ENCODE measurements at regions not wholly inside any gene's neighbourhood (a gene's known extent, or its start where the extent isn't known, plus 50 kb on each side); places are given as distances from the start of the nearest gene placed in this dataset.
A peak's percentile ranks its signal among the peaks of the same experiment; 100 is the strongest.

DNA sequence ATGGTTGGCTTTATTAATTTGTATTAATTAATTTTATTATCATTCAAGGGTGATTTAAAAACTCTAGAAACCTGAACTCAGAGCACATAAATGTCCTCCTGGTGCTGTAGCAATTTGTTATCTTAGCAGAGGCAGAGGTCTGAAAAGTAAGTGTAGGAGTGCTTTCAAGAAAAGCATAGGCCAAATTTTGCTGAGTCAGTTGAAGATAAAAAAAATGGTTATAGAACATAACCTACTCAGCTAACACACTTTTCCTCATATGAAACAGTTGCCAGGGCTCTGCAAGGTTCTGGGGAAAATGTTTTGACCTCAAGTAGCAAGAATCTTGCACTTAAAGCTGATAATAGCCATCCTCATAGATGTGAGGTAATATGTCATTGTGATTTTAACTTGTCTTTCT, 53.5 kb upstream of the CHODL start:
- no peak for DNase-seq (ENCODE audit: low read depth, low spot score)

DNA sequence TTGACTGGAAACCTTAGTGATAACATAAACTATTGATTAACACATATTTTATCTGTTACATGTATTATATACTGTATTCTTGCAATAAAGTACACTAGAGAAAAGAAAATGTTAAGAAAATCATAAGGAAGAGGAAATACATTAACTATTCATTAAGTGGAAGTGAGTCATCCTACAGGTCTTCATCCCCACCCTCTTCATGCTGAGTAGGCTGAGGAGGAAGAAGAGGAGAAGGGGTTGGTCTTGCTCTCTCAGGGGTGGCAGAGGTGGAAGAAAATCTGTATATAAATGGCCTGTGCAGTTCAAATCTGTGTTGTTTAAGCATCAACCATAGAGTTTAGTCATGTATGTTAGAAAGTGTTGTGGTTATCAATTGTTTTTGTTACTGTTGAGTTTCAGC, 66.1 kb upstream of the CHODL start:
- no peak for DNase-seq (ENCODE audit: low read depth, low spot score)

DNA sequence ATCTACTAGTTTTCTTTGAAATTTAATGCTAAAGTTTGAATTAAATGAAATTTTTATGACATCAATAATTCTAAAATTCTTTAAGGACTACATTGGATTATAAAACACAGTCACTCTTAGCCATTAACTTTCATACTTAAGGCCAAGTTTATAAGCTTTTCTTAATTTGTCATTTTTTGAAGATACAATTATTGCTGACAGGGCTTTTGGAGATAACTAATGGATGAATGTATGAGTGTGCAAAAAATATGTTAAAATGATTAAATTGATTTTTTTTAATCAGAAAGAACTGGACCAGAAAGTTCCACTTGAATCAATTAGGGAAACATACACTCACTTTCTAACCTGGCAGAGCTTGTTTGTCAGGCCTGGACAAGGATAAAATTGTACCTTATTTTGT, 70.3 kb upstream of the CHODL start:
- no peak for DNase-seq (ENCODE audit: low read depth, low spot score)

DNA sequence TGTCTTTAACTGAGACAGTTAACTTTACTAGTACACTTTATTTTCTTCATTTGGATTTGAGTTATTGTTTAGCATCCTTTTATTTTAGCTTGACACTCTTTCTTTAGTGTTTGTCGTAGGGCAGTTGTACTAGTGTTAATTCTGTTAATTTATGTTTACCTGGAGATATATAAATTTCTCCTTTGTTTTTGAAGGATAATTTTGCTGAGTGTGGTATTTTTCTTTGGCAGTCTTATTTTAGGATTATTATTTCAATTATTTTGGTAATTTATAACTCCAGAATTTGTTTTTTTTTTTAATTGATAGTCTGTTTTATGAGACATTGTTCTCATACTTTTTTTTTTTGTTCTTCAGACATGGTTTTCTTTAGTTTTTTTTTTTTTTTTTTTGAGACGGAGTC, 73.8 kb upstream of the CHODL start:
- no peak for DNase-seq (ENCODE audit: low read depth, low spot score)

DNA sequence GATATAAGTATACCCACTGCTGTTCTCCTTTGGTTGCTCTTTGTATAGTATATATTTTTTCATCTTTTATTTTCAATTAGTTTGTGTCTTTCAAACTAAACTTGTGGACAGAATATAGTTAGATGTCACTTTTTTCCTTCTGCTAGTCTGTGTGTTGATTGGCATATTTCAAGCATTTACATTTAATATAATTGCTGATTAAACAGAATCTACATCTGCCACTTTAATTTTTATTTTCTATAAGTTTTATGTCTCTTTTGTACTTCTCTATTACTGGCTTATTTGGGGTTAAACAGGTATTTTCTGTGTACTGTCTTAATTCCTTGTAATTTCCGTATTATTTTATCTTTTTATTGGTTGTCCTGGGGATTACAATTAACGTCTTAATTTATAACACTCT, 74.4 kb upstream of the CHODL start:
- no peak for DNase-seq (ENCODE audit: low read depth, low spot score)

DNA sequence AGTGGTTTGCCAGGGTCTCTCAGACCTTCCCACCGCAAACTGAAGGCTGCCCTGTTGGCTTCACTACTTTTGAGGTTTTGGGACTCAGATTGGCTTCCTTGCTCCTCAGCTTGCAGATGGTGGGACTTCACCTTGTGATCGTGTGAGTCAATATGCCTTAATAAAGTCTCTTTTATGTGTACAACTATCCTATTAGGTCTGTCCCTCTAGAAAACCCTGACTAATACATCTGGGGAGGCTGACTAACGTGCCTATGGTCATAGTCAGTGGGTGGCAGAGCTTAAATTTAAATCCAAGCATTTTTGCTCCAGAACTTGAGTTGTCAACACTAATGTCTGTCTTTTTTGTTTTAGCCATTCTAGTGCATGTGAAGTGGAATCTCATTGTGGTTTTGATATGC, 76.5 kb upstream of the CHODL start:
- DNase-seq (ENCODE audit: low read depth, low spot score): no peak

DNA sequence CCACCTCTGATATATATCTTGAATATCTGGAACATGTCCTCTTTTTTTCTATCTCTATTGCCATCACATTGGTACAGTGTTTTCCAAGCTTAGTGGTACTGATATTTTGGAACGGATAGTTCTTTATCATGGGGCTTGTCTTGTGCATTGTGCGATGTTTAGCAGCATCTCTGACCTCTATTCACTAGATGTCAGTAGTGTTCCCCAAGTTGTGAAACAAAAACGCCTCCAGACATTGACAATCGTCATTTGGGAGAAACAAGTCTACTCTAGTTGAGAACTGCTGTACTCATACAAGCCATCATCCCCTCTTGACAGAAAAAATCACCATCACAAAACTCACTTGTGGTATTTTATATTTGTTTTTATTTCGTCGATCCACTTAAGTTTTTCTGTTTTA, 79.7 kb upstream of the CHODL start:
- DNase-seq (ENCODE audit: low read depth, low spot score): no peak

DNA sequence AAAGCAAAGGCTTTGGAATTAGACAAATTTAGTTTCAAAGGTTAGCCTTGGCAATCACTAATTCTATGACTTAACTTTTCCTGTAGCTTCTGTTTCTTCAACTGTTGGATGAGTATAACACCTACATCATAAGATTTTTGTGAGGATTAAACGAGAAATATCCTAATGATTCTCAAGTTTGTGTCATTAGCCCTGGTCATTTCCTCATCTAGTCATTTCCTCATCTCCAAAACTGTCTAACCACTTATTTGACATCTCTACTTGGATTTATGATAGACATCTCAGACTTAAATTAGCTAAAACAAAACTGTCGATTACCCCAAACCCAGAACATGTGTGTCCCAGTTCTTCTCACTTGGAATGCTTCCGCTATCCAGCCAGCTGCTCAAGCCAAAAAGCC, 80.2 kb upstream of the CHODL start:
- DNase-seq (ENCODE audit: low read depth, low spot score): no peak

DNA sequence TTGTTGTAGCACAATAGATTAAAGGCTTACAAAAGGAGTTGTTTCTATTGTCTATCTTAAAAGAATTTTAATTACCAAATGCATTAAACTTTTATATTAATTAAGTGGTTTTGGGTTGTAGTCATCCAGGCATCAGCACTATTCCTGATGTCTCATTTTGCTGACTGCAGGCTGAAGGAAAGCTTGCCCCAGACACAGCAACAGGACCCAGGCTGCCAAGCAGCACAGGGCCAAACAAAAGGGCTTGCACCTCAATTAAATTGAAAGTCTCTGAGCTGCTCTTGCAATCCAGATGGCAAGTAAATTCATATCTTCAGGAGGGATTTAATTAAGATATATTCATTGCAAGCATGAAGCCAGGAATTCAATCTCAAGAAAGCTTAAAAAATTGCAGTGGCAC, 80.7 kb upstream of the CHODL start:
- DNase-seq (ENCODE audit: low read depth, low spot score): no peak

DNA sequence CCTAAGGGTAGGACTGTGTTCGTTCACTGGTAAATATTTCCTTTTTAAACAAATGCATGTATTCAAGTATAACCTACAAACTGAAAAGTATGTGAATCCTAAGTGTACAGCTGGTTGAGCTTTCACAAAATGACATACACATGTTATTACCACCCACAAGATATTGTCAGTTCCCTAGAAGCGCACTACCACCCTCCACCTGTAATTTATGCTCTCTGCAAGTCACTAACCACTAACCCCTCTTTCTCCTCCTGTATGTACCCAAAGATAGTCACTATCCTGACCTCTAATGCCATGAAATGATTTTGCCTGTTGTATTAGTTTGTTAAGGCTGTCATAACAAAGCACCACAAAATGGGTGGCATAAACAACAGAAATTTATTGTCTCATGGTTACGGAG, 82.8 kb upstream of the CHODL start:
- DNase-seq (ENCODE audit: low read depth, low spot score): no peak

DNA sequence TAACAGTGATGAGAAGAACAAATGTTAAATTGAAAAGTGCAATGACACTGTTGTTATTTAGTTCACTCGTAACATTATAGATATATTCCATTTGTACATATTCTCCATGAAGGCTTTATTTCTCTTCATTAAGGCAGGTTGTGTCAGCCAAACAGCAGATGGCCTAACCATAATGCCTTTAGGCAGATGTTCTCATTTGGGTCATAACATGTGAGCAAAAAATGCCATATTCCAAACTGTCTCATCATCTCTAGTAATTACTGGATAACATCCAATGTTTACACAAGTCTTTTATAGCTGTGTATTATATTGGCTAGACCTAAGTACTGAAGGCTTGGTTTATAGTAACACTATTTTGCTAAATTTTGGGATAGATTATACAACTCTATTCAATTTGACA, 87.2 kb upstream of the CHODL start:
- DNase-seq (ENCODE audit: low read depth, low spot score): no peak

DNA sequence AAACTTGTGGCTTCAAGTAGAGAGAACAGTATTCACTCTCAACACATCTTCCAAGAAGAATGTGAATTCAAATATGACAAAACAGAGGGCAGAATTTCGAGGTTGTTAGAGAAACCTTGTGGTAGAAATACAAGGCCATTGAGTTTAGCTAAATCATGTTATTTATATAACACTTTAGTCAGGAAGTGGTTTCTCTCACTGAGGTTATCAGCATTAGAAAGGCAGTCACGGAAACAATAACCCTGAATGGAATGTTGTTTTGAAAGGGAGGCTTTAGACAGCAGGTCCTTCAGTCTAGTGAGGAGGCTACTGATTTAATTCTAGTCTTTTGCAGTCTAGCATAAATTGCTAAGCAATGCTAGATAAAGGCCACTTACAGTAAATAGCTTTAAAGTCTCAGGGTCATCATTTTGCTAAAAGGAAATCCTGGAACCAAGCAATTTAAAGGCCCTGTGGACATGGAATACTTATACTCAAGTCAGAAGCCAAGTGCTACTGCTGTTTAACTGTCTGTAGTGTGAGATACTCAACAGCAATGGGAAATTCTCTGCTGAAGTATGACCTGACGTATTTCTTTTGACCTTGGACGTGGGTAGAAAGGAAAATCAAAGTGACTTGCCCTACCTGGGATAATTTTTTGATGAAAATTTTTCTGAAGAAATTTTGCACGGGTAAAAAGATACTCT, 89.0 kb upstream of the CHODL start:
- peak; percentile 10 for DNase-seq (ENCODE audit: low read depth, low spot score)

DNA sequence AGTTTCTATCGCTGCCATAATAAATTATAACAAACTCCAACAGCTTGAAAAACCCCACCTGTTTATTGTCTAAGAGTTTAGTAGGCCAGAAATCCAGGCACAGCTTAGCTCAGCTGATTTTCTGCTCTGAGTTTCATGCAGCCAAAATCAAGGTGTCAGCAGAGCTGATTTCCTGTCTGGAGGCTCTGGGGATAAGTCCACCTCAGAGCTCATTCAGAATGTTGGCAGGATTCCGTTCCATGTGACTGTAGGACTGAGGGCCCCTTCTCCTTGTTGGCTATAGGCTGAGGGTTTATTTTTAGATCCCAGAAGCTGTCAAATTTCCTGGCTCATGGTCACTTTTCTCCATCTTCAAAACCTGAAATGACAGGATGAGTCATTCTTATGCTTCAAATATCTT, 91.6 kb upstream of the CHODL start:
- no peak for DNase-seq (ENCODE audit: low read depth, low spot score)

DNA sequence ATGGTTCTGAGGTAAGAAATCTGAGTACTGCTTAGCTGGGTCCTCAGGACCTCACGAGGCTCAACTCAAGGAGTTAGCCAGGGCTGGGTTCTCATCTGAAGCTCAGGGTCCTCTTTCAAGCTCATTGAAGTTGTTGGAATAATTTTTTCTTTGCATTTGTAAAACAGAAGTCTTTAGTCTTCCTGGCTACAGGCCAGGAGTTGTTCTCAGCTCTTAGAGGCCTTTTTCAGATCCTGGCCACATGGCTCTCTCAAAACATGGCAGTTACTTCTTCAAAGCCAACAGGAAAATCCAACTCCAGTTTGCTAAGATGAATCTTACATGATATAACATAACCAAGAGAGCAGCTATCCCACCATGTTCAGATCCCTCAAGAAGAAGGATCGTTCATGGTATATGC, 92.3 kb upstream of the CHODL start:
- no peak for DNase-seq (ENCODE audit: low read depth, low spot score)

DNA sequence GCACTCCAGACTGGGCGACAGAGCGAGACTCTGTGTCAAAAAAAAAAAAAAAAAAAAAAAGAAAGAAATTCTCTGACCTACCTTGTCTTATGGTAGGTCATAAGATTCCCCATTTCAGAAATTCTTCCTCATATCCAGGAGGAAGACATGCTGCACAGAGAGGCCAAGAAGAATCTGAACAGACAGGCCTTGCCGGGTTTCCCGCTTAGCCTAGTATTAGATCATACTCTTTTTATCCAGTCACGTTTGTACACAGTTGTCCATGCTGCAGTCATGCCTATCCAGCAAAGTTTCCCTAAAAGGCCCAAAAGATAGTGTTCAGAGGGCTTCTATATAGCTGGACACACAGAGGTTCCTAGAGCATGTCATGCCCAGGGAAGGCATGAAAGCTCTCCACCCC, 93.6 kb upstream of the CHODL start:
- no peak for DNase-seq (ENCODE audit: low read depth, low spot score)

DNA sequence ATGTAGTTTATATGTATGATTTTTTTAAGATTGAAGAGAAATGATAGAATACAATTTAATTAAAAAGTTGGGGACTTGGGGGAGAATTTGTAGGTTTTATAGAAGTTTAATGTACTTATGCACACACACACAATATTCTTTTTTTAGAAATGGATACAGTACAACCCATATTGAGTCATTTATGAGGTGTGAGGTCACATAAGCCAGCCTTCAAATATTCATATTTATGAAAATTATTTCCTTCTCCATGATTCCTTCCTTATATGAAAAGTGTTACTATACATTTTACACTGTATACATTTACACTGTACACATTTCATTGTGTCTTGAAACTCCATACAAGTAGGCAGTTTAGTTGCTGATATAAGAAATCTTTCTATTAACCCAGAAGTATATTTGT, 96.2 kb upstream of the CHODL start:
- no peak for DNase-seq (ENCODE audit: low read depth, low spot score)

DNA sequence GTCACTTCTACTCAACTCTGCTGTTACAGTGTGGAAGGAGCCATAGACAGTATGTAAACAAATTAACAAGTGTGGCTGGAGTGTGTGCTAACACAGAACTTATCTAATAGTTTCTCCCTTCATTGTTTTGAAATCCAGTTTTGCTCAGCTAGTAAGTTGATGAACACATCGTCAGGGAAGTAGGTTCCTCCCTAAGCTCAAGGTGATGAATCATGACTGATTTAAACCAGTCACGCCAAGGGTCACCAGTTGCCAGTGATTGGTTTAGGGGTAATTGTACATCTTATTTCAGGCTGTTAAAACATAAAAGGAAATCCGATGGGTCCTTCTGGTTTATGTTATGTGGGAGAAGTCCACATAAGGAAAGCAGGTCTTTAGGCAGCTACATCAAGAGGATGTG, 97.0 kb upstream of the CHODL start:
- no peak for DNase-seq (ENCODE audit: low read depth, low spot score)

DNA sequence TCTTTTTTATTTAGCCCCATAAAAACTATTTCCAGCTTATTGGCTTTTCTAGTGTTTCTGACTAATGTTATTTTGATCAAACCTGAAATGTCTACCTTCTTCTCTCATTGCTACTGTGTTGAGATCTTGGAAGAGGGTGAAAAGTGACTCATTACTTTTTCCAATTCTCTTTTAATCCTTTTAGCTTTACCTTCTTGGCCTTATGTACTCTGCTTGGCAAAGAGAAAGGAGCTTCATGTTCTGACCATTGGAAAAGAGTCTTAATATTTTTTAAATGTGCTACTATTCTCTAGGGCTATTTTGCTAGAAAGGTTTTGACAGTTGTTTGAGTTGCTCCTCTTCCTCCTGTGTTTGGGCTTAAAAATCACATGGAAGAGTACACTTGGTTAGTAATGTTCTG, 97.8 kb upstream of the CHODL start:
- DNase-seq (ENCODE audit: low read depth, low spot score): no peak

DNA sequence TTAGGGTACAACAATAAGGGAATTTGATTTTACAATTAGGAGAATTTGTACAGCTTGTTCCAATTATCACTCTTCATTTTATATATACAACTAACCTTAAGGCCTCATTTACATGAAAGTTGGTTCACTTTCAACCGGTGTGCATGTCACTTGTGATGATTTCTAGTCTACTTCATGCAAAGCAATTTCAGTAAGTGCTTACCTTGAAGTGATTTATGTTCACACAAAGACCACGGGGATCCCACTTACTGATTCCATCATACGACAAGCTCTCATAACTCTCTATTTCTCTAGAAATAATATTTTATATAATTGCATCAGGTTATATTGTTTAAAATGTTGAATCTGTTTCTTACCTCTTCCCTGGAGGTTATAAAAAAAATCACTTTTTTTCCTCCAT, 100.3 kb upstream of the CHODL start:
- DNase-seq (ENCODE audit: low read depth, low spot score): no peak

DNA sequence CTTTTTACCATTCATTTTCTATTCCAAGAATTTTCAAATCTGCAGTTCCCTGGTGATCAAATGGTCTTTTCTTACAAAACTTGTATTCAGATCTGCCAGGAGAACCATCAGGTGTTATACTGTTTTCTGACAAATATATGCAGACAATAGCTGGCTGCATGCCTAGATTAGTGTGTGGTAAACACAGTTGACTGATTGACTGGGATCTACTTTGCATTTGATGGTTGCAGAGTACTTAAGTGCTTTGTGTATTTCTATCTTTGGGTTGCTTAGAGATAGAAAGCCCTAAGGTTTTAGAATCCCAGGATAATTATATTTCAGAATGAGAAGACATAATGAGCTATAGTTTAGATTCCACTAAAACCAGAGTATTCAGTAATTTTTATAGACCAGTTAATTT, 102.0 kb upstream of the CHODL start:
- no peak for DNase-seq (ENCODE audit: low read depth, low spot score)

DNA sequence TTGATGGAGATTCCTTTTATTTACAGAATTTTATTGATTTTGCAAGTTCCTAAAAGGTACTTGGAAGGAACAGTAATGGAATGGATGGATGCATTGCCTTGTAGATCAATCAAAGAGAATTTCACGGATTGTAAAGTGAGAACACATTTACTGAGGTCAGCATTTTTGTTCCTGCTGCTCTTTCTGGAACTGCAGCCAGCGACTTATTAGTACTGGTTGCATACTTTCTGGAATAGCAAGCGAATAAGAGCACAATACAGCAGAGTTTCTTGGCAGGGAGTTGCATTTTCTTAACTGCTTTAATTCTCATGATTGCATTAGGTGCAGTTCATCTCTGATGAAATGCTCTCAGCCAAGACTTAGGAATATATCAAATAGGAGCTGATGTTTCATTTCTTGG, 106.1 kb upstream of the CHODL start:
- DNase-seq (ENCODE audit: low read depth, low spot score): no peak

DNA sequence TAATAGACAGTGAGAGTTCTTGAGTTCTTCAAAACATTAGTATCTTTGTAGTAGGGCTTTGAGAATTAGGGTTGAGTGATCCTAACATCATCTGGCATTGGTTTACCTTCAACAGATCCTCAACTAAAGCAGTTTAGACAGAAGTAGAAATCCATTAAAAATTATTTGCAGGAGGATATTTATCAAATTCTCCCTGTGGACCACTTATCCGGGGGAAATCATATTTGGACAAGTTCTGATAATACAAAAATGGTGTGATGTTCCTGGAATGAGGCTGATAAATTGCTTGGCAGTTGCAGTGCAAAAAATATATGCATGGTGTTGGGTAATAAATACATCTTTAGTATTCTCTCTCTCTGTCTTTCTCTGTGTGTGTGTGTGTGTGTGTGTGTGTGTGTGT, 115.1 kb upstream of the CHODL start:
- no peak for DNase-seq (ENCODE audit: low read depth, low spot score)

DNA sequence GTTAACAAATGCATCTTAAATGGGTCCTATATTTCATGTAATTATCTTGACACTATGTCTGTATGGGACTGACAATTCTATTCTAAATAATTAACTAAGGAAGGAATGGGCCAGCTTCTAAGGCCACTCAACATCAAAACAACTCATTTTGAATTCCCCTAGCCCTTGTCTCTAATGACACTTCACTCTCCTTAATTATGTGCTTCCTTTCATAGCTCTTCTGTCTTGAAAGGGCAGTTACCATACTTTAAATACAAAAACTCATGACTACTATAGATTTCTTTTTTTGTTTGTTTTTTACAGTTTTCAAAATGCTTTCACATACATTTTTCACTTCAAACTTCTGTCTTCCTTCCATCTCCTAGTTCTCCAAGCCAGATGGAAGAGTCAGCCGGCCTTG, 126.1 kb upstream of the CHODL start:
- DNase-seq (ENCODE audit: low read depth, low spot score): no peak

DNA sequence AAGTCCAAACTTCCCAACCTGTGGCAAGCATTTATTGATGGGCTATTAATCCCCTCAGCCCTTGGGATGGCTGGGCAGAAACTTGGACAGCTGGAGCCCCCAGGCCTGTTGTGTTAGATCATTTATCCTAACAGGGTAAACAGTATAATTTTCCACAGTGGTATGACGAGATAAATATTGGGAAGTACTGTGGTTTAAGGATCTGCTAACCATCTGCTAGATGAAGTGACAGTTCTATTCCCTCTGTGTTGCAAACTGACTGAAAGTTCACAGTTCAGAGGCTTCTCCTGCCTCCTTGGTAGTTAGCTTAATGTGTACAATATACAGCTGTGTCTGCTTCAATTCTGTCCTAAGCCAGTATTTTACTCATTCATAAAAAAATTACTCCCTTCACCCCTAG, 127.5 kb upstream of the CHODL start:
- no peak for DNase-seq (ENCODE audit: low read depth, low spot score)

DNA sequence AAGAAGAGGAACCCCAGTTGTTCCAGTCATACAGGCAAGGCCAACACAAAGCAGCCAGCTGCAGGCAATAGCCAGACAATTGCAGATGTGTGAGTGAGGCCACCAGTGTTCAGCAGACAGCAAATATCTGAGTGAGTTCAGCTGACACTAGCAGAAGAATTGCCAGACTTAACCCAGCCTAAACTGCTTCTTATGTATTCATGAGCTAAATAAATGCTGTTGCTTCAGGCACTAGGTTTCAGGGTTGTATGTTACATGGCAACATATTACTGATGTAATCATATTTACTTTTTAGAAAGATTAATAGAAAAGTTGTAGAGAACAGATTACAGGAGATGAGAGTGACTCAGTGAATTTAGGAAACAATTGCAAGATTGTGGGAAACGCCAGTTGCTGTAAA, 129.8 kb upstream of the CHODL start:
- DNase-seq (ENCODE audit: low read depth, low spot score): no peak

All from ELF-1 (cell line).